ENCODE measurements at regions not wholly inside any gene's neighbourhood (a gene's known extent, or its start where the extent isn't known, plus 50 kb on each side); places are given as distances from the start of the nearest gene placed in this dataset.
"Not testable (repeated sequence)": the region's sequence is repeated elsewhere in the genome, so short reads cannot be mapped to it uniquely, and the experiment has no call there.

- Histone ChIP-seq H3K4me3 (no peak overlapping the region), H3K27ac (no peak overlapping the region)
These were observed 1003.8 kb upstream of the INTU start for GRCh38 chr4:126628933-126629332.

GRCh38 chr4:126630230-126630629 is 1002.5 kb upstream of the INTU start:
- H3K27ac ChIP-seq: peak overlapping the region in 1 of 21 experiments; percentile 5
- H3K4me3 ChIP-seq: no peak overlapping the region

- Histone ChIP-seq H3K27ac (no peak overlapping the region), H3K4me3 (no peak overlapping the region)
These were observed 999.5 kb upstream of the INTU start for GRCh38 chr4:126633306-126633705.

GRCh38 chr4:126637706-126638105 is 995.1 kb upstream of the INTU start:
- Histone ChIP-seq H3K4me3 (no peak overlapping the region), H3K27ac (no peak overlapping the region)

GRCh38 chr4:126647320-126647719 is 985.4 kb upstream of the INTU start:
- Histone ChIP-seq H3K27ac (no peak overlapping the region), H3K4me3 (no peak overlapping the region)

- Histone ChIP-seq H3K4me3 (no peak overlapping the region), H3K27ac (no peak overlapping the region)
These were observed 984.9 kb upstream of the INTU start for GRCh38 chr4:126647756-126648397.

- Histone ChIP-seq H3K27ac (no peak overlapping the region), H3K4me3 (no peak overlapping the region)
These were observed 974.3 kb upstream of the INTU start for GRCh38 chr4:126658411-126658810.

GRCh38 chr4:126661194-126661593 is 971.6 kb upstream of the INTU start:
- Histone ChIP-seq H3K27ac (no peak overlapping the region), H3K4me3 (no peak overlapping the region)

GRCh38 chr4:126664839-126665238 is 967.9 kb upstream of the INTU start:
- no peak overlapping the region for H3K4me3 ChIP-seq
- H3K27ac ChIP-seq: no peak overlapping the region

- H3K4me3 ChIP-seq, H3K27ac ChIP-seq: not testable (repeated sequence)
These were observed 962.7 kb upstream of the INTU start for GRCh38 chr4:126670038-126670437.

GRCh38 chr4:126678618-126679017 is 954.1 kb upstream of the INTU start:
- Histone ChIP-seq H3K27ac (no peak overlapping the region), H3K4me3 (no peak overlapping the region)

GRCh38 chr4:126679303-126679702 is 953.5 kb upstream of the INTU start:
- no peak overlapping the region for H3K4me3 ChIP-seq
- H3K27ac ChIP-seq: no peak overlapping the region

GRCh38 chr4:126682250-126682649 is 950.5 kb upstream of the INTU start:
- Histone ChIP-seq H3K4me3 (no peak overlapping the region), H3K27ac (no peak overlapping the region)

GRCh38 chr4:126686491-126686890 is 946.3 kb upstream of the INTU start:
- no peak overlapping the region for H3K4me3 ChIP-seq

GRCh38 chr4:126687655-126688358 is 945.0 kb upstream of the INTU start:
- no peak overlapping the region for H3K4me3 ChIP-seq
- no peak overlapping the region for H3K27ac ChIP-seq

More at GRCh38 chr4:126686491-126686890, 946.3 kb upstream of the INTU start:
- no peak overlapping the region for H3K27ac ChIP-seq

- no peak overlapping the region for H3K27ac ChIP-seq
- no peak overlapping the region for H3K4me3 ChIP-seq
These were observed 941.0 kb upstream of the INTU start for GRCh38 chr4:126691797-126692196.

GRCh38 chr4:126697748-126698147 is 935.0 kb upstream of the INTU start:
- no peak overlapping the region for H3K4me3 ChIP-seq
- no peak overlapping the region for H3K27ac ChIP-seq

- no peak overlapping the region for H3K27ac ChIP-seq
- H3K4me3 ChIP-seq: no peak overlapping the region
These were observed 934.5 kb upstream of the INTU start for GRCh38 chr4:126698224-126698623.

GRCh38 chr4:126701756-126702155 is 931.0 kb upstream of the INTU start:
- Histone ChIP-seq H3K27ac (no peak overlapping the region), H3K4me3 (no peak overlapping the region)

- H3K27ac ChIP-seq: no peak overlapping the region
- H3K4me3 ChIP-seq: no peak overlapping the region
These were observed 930.0 kb upstream of the INTU start for GRCh38 chr4:126702747-126703146.

GRCh38 chr4:126705266-126705665 is 927.5 kb upstream of the INTU start:
- Histone ChIP-seq H3K4me3 (no peak overlapping the region), H3K27ac (no peak overlapping the region)

GRCh38 chr4:126708716-126709115 is 924.0 kb upstream of the INTU start:
- H3K27ac ChIP-seq: no peak overlapping the region
- no peak overlapping the region for H3K4me3 ChIP-seq
